SK-N-SH (cell line): ENCODE measurements at regions not wholly inside any gene's neighbourhood (a gene's known extent, or its start where the extent isn't known, plus 50 kb on each side); places are given as distances from the start of the nearest gene placed in this dataset.
A peak's percentile ranks its signal among the peaks of the same experiment; 100 is the strongest.

Source experiments
- CTCF ChIA-PET: fragments of 300-600, 350-600 bp; formaldehyde crosslinking; extraction: SDS; loops from one replicate; lab custom pipeline; 2021; lab: Yijun Ruan, JAX
- POLR2A ChIA-PET: fragments of 350-600 bp; sonication (Branson Sonifier 250); formaldehyde crosslinking; extraction: SDS; loops from one replicate; lab custom pipeline; 2020; ENCODE audit warnings: antibody characterized with exemption, inconsistent platforms; lab: Yijun Ruan, JAX
- DNase-seq: peaks from one replicate; pipeline ENCODE4 v3.0.0; 2012
- H2AFZ ChIP-seq: fragments of 200-600 bp; sonication (generic); 2 replicates; pipeline ENCODE4 v1.8.1; 2016; ENCODE audit warnings: antibody characterized with exemption, mild to moderate bottlenecking, low read depth
- H3F3A ChIP-seq: fragments of 200-600 bp; sonication (generic); replicated peaks from 2 replicates; pipeline ENCODE3; 2016; ENCODE audit warnings: antibody characterized with exemption, mild to moderate bottlenecking; ENCODE audit not compliant: insufficient read depth
- H3K27ac ChIP-seq, 2 experiments: fragments of 200-500 bp in 1 of 2; fragments of 200-600 bp in 1 of 2; sonication (Bioruptor generic) in 1 of 2; sonication (generic), shearing (Covaris generic) in 1 of 2; 2 replicates each; pipeline versions ENCODE4 v1.5.1 to v1.6.1; 2014 to 2016; ENCODE audit warnings: low read depth in 2 of 2, inconsistent platforms in 1 of 2, low read length in 1 of 2, mild to moderate bottlenecking in 1 of 2, mixed read lengths in 1 of 2
- H3K27me3 ChIP-seq: fragments of 200-600 bp; sonication (generic), shearing (Covaris generic); 2 replicates; pipeline ENCODE4 v1.6.1; 2016; ENCODE audit warnings: mixed run types; ENCODE audit not compliant: insufficient read depth
- H3K36me3 ChIP-seq, 2 experiments: fragments of 200-500 bp in 1 of 2; fragments of 200-600 bp in 1 of 2; sonication (Bioruptor generic) in 1 of 2; sonication (generic) in 1 of 2; replicated peaks in 1 of 2; 2 replicates each; pipeline versions ENCODE3 to v1.5.1; 2014 to 2016; ENCODE audit warnings: low read length in 1 of 2, mild to moderate bottlenecking in 1 of 2; ENCODE audit not compliant: insufficient read depth in 2 of 2, control insufficient read depth in 1 of 2
- H3K4me1 ChIP-seq, 2 experiments: fragments of 200-500 bp in 1 of 2; fragments of 200-600 bp in 1 of 2; sonication (Bioruptor generic) in 1 of 2; sonication (generic), shearing (Covaris generic) in 1 of 2; 2 replicates each; pipeline versions ENCODE4 v1.5.1 to v1.6.1; 2014 to 2016; ENCODE audit warnings: low read depth in 1 of 2, low read length in 1 of 2, mixed run types in 1 of 2; ENCODE audit not compliant: insufficient read depth in 2 of 2, control insufficient read depth in 1 of 2
- H3K4me2 ChIP-seq: fragments of 200-600 bp; sonication (generic), shearing (Covaris generic); 2 replicates; pipeline ENCODE4 v1.6.1; 2017; ENCODE audit warnings: mixed run types
- H3K4me3 ChIP-seq, 2 experiments: fragments of 200-500 bp in 1 of 2; fragments of 200-600 bp in 1 of 2; sonication (Bioruptor generic) in 1 of 2; sonication (generic), shearing (Covaris generic) in 1 of 2; 2 replicates each; pipeline versions ENCODE4 v1.5.1 to v1.8.1; 2014 to 2016; ENCODE audit warnings: low read depth in 2 of 2, inconsistent platforms in 1 of 2, low read length in 1 of 2, mild to moderate bottlenecking in 1 of 2, mixed read lengths in 1 of 2, moderate library complexity in 1 of 2
- H3K79me2 ChIP-seq: fragments of 200-600 bp; sonication (generic); 2 replicates; pipeline ENCODE4 v1.8.1; 2017; ENCODE audit warnings: mild to moderate bottlenecking; ENCODE audit not compliant: insufficient read depth
- H3K9ac ChIP-seq: fragments of 200-600 bp; sonication (generic); 2 replicates; pipeline ENCODE4 v1.6.1; 2017; ENCODE audit warnings: mixed run types
- H3K9me2 ChIP-seq: fragments of 200-600 bp; sonication (generic); 2 replicates; pipeline ENCODE4 v1.6.1; 2017; ENCODE audit warnings: mixed run types
- H3K9me3 ChIP-seq: fragments of 200-600 bp; sonication (generic); 2 replicates; pipeline ENCODE4 v1.6.1; 2017; ENCODE audit warnings: mixed run types, mild to moderate bottlenecking, moderate library complexity
- H4K20me1 ChIP-seq: fragments of 200-600 bp; sonication (generic); 2 replicates; pipeline ENCODE4 v1.6.1; 2017; ENCODE audit warnings: mild to moderate bottlenecking, mixed run types; ENCODE audit not compliant: insufficient read depth
- CTCF ChIP-seq: fragments of 200-600 bp; sonication (generic); IDR thresholded peaks from 2 replicates; pipeline ENCODE4 v1.6.1; 2017; ENCODE audit warnings: antibody characterized with exemption, mild to moderate bottlenecking, moderate library complexity
- FOSL2 ChIP-seq: IDR thresholded peaks from 2 replicates; pipeline ENCODE4 v1.4.0; 2012; ENCODE audit warnings: low read depth, mild to moderate bottlenecking, moderate library complexity, borderline replicate concordance
- FOXJ3 ChIP-seq: sonication (generic); formaldehyde crosslinking; IDR thresholded peaks from 2 replicates; pipeline ENCODE4 v1.5.1; 2020; ENCODE audit warnings: mild to moderate bottlenecking, missing genetic modification reagents
- GABPA ChIP-seq: IDR thresholded peaks from 2 replicates; pipeline ENCODE4 v1.4.0; 2012; ENCODE audit warnings: low read depth, mild to moderate bottlenecking
- GATA2 ChIP-seq: sonication (generic); formaldehyde crosslinking; IDR thresholded peaks from 2 replicates; pipeline ENCODE4 v1.5.0; 2020; ENCODE audit warnings: mild to moderate bottlenecking, missing genetic modification reagents
- NFIC ChIP-seq: IDR thresholded peaks from 2 replicates; pipeline ENCODE4 v1.4.0; 2012; ENCODE audit warnings: borderline replicate concordance
- PBX3 ChIP-seq: IDR thresholded peaks from 2 replicates; pipeline ENCODE4; 2012
- POLR2AphosphoS5 ChIP-seq: IDR thresholded peaks from 2 replicates; pipeline ENCODE4 v1.6.1; 2012; ENCODE audit warnings: low read depth, low read length
- RAD21 ChIP-seq: IDR thresholded peaks from 2 replicates; pipeline ENCODE4 v1.6.1; 2012; ENCODE audit warnings: mild to moderate bottlenecking, low read length
- RCOR1 ChIP-seq: fragments of 150-350 bp; IDR thresholded peaks from 2 replicates; pipeline ENCODE4 v1.6.1; 2017; ENCODE audit warnings: antibody characterized with exemption, low read length
- TEAD4 ChIP-seq: IDR thresholded peaks from 2 replicates; pipeline ENCODE4 v1.4.0; 2012; ENCODE audit warnings: mild to moderate bottlenecking, borderline replicate concordance; ENCODE audit not compliant: insufficient read depth
- USF1 ChIP-seq: IDR thresholded peaks from 2 replicates; pipeline ENCODE4 v1.4.0; 2012; ENCODE audit warnings: low read depth, borderline replicate concordance
- WGBS: methylation state at CpG from one replicate; pipeline ENCODE4 v1.1.6; 2017; ENCODE audit warnings: low lambda C conversion rate; 5-methylcytosine and 5-hydroxymethylcytosine counted together
- TF ChIP-seq, protein P1 (sequence below): IDR thresholded peaks from 2 replicates; pipeline ENCODE4 v1.6.1; 2012; ENCODE audit warnings: mild to moderate bottlenecking, low read depth, low read length, moderate library complexity

DNA sequence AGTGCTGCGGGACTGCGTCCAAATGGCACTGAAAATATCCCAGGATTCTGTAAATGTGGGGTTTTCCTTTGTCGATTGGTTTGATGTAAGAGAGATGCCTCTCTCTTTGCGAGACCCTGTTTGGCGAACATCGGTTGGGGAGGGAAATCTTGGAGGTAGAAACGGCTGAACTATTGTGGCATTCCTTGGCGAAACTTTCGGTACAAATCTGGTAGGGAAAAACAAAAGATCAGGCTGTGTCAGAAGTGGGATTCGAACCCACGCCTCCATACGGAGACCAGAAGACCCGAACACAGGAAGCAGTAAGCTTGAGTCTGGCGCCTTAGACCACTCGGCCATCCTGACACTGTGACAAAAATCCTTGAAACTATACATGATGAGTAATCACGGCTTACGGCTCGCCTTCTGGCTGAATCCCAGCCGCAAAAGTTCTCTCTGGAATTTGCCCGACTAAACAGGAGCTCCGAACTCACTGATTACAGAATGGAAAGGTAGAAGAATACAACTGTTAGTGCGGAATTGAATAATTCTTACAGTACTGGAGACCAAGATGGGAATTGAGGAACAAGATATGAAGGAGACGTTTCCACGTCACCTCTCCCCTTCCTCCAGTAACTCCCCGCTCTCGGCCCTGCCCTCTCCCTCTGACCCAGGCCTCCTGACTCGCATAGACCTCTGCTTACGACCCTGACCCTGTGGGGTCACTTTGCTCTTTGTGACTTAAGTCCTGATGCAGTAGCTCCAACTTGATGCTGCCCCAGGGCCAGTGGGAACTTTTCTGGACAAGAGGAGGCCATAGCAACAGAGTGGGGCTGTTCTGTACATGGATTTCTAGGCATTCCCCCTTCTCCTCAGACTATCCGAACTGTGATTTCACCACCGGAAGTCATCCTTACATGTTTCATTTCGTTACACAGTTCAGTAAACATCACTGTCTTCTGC lies 132.8 kb upstream of the ZNF184 start:
- no peaks in the 10 kb centered on the region for H3K9me2 ChIP-seq
- DNase-seq = no peak
- H3K4me1 ChIP-seq = no peaks in the 10 kb centered on the region; a peak in 1 of 4 replicates
- no peaks in the 10 kb centered on the region for H4K20me1 ChIP-seq
- peaks cover 4% of the 10 kb centered on the region for H3F3A ChIP-seq
- no peaks in the 10 kb centered on the region for H3K36me3 ChIP-seq
- 8% methylated on average over 31 of the region's 31 CpGs for WGBS
- CTCF ChIA-PET = no interaction called here
- peaks cover 8% of the 10 kb centered on the region; the same call in 1 of the 2 replicates for H3K27me3 ChIP-seq
- TF ChIP-seq USF1 = no peak
- TF ChIP-seq, protein P1, sequence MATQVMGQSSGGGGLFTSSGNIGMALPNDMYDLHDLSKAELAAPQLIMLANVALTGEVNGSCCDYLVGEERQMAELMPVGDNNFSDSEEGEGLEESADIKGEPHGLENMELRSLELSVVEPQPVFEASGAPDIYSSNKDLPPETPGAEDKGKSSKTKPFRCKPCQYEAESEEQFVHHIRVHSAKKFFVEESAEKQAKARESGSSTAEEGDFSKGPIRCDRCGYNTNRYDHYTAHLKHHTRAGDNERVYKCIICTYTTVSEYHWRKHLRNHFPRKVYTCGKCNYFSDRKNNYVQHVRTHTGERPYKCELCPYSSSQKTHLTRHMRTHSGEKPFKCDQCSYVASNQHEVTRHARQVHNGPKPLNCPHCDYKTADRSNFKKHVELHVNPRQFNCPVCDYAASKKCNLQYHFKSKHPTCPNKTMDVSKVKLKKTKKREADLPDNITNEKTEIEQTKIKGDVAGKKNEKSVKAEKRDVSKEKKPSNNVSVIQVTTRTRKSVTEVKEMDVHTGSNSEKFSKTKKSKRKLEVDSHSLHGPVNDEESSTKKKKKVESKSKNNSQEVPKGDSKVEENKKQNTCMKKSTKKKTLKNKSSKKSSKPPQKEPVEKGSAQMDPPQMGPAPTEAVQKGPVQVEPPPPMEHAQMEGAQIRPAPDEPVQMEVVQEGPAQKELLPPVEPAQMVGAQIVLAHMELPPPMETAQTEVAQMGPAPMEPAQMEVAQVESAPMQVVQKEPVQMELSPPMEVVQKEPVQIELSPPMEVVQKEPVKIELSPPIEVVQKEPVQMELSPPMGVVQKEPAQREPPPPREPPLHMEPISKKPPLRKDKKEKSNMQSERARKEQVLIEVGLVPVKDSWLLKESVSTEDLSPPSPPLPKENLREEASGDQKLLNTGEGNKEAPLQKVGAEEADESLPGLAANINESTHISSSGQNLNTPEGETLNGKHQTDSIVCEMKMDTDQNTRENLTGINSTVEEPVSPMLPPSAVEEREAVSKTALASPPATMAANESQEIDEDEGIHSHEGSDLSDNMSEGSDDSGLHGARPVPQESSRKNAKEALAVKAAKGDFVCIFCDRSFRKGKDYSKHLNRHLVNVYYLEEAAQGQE = peak; percentile 20; the same call in 1 of the 2 replicates
- TF ChIP-seq PBX3 = no peak
- TF ChIP-seq TEAD4 = peak; percentile 78
- no peak for TF ChIP-seq NFIC
- TF ChIP-seq FOSL2 = peak; percentile 62
- peak; percentile 29; the same call in 1 of the 2 replicates for TF ChIP-seq GABPA
- TF ChIP-seq, all 33 proteins: peak for 4
- Histone ChIP-seq H3K27ac (no peak overlapping the region), H3K9ac (peak overlapping the region; percentile 17; the same call in 1 of the 2 replicates), H3K9me3 (no peaks in the 10 kb centered on the region), H3K4me3 (peak overlapping the region; percentile 41 to 64; a peak in 3 of 4 replicates), H3K4me2 (peak overlapping the region; percentile 58), H3K79me2 (no peaks in the 10 kb centered on the region), H2AFZ (peak overlapping the region; percentile 68; the same call in 1 of the 2 replicates)
- POLR2A ChIA-PET = no interaction called here

GRCh38 chr6:27604986-27605385 lies 132.1 kb upstream of the ZNF184 start:
- DNase-seq = no peak
- H3K27me3 ChIP-seq = peaks cover 15% of the 10 kb centered on the region; the same call in 1 of the 2 replicates
- H3K4me1 ChIP-seq = no peaks in the 10 kb centered on the region; a peak in 1 of 4 replicates
- no peaks in the 10 kb centered on the region for H3K9me3 ChIP-seq
- WGBS = 9% methylated on average over 13 of the region's 13 CpGs
- no peaks in the 10 kb centered on the region for H3K79me2 ChIP-seq
- H3K4me2 ChIP-seq = peak overlapping the region; percentile 58
- H3K36me3 ChIP-seq = no peaks in the 10 kb centered on the region
- H3K27ac ChIP-seq = no peak overlapping the region
- peak overlapping the region; percentile 41 to 64; a peak in 3 of 4 replicates for H3K4me3 ChIP-seq
- ChIA-PET POLR2A (no interaction called here), CTCF (no interaction called here)
- H3F3A ChIP-seq = peaks cover 4% of the 10 kb centered on the region
- peak overlapping the region; percentile 17; the same call in 1 of the 2 replicates for H3K9ac ChIP-seq
- H2AFZ ChIP-seq = peak overlapping the region; percentile 67; the same call in 1 of the 2 replicates
- H4K20me1 ChIP-seq = no peaks in the 10 kb centered on the region
- no peaks in the 10 kb centered on the region for H3K9me2 ChIP-seq
- TF ChIP-seq PBX3 = no peak
- no peak for TF ChIP-seq POLR2AphosphoS5
- no peak for TF ChIP-seq CTCF
- TF ChIP-seq RAD21 = no peak
- TF ChIP-seq GATA2 (CRISPR knock-in tag) = no peak
- no peak for TF ChIP-seq FOXJ3 (CRISPR knock-in tag)
- no peak for TF ChIP-seq RCOR1
